PC-3 (cell line): ENCODE measurements at regions not wholly inside any gene's neighbourhood (a gene's known extent, or its start where the extent isn't known, plus 50 kb on each side); places are given as distances from the start of the nearest gene placed in this dataset.

Experiments
- ATAC-seq: fragments of 200-7000 bp; cut with Tn5 transposase; 2 replicates; pipeline ENCODE4 v1.9.1; 2020; ENCODE audit warnings: mild to moderate bottlenecking, moderate library complexity
- BruUV-seq: library from RNA; stranded (reverse); fragments of 400-500 nt; replicated peaks from 2 replicates; lab custom pipeline; 2021; lab: Mats Ljungman, UMichigan
- CTCF ChIA-PET: fragments of 300-600 bp; sonication (Branson Sonifier 250); formaldehyde crosslinking; loops from one replicate; lab custom pipeline; 2022; ENCODE audit warnings: antibody characterized with exemption; lab: Charles Lee
- POLR2A ChIA-PET: fragments of 300-600 bp; sonication (Branson Sonifier 250); formaldehyde crosslinking; loops from one replicate; lab custom pipeline; 2022; ENCODE audit warnings: antibody characterized with exemption; ENCODE audit not compliant: unreplicated experiment; lab: Charles Lee
- DNase-seq: peaks from one replicate; pipeline ENCODE4 v3.0.0-alpha.2; 2015
- H2AFZ ChIP-seq: fragments of 300-600 bp; sonication (generic); 2 replicates; pipeline ENCODE4 v1.6.0; 2016; ENCODE audit warnings: antibody characterized with exemption, low read length
- H3F3A ChIP-seq: fragments of 300-600 bp; sonication (generic); one replicate; pipeline ENCODE4 v1.6.0; 2017; ENCODE audit warnings: antibody characterized with exemption, low read length, control low read depth, mild to moderate bottlenecking; ENCODE audit not compliant: unreplicated experiment
- H3K27ac ChIP-seq: fragments of 300-600 bp; sonication (generic); 2 replicates; pipeline ENCODE4 v1.5.1; 2016; ENCODE audit warnings: mild to moderate bottlenecking, low read length
- H3K27me3 ChIP-seq: fragments of 300-600 bp; sonication (generic); 2 replicates; pipeline ENCODE4 v1.6.1; 2016; ENCODE audit warnings: low read length, mixed read lengths
- H3K36me3 ChIP-seq: fragments of 300-600 bp; sonication (generic); 2 replicates; pipeline ENCODE4 v1.6.1; 2016; ENCODE audit warnings: low read depth, mixed run types, low read length, mixed read lengths
- H3K4me1 ChIP-seq: fragments of 300-600 bp; sonication (generic); 2 replicates; pipeline ENCODE4 v1.5.1; 2016; ENCODE audit warnings: low read length; ENCODE audit not compliant: insufficient read depth
- H3K4me2 ChIP-seq: fragments of 300-600 bp; sonication (generic); 2 replicates; pipeline ENCODE4 v1.6.0; 2016; ENCODE audit warnings: low read length
- H3K4me3 ChIP-seq: fragments of 300-600 bp; sonication (generic); 2 replicates; pipeline ENCODE4 v1.5.1; 2016; ENCODE audit warnings: mild to moderate bottlenecking, low read length, mixed read lengths
- H3K79me2 ChIP-seq: fragments of 300-600 bp; sonication (generic); 2 replicates; pipeline ENCODE4 v1.6.1; 2017; ENCODE audit warnings: low read length, mixed read lengths
- H3K9ac ChIP-seq: fragments of 300-600 bp; sonication (generic); 2 replicates; pipeline ENCODE4 v1.6.0; 2016; ENCODE audit warnings: mild to moderate bottlenecking, low read length
- H3K9me2 ChIP-seq: fragments of 300-600 bp; sonication (generic); replicated peaks from 2 replicates; pipeline ENCODE4 v1.6.1; 2016; ENCODE audit warnings: mixed run types, low read length, mixed read lengths
- H3K9me3 ChIP-seq: fragments of 300-600 bp; sonication (generic); 2 replicates; pipeline ENCODE4 v1.6.1; 2016; ENCODE audit warnings: low read length, mixed read lengths
- H4K20me1 ChIP-seq: fragments of 300-600 bp; sonication (generic); 2 replicates; pipeline ENCODE4 v1.6.1; 2016; ENCODE audit warnings: low read length, mixed read lengths
- EZH2 ChIP-seq: fragments of 300-600 bp; sonication (generic); IDR thresholded peaks from one replicate; pipeline ENCODE4 v1.6.1; 2017; ENCODE audit warnings: antibody characterized with exemption, mild to moderate bottlenecking, low read length; ENCODE audit not compliant: unreplicated experiment
- EZH2phosphoT487 ChIP-seq: fragments of 300-600 bp; sonication (generic); IDR thresholded peaks from 2 replicates; pipeline ENCODE4 v1.6.1; 2018; ENCODE audit warnings: mild to moderate bottlenecking, antibody characterized with exemption, low read length, borderline replicate concordance
- intact Hi-C: fragments of 100-400 bp; cut with micrococcal nuclease; formaldehyde crosslinking; loops from 2 replicates; pipeline ENCODE4 v1.9.0; 2023
- TF ChIP-seq, protein P1 (sequence below): fragments of 300-600 bp; sonication (generic); conservative IDR thresholded peaks from 2 replicates; pipeline ENCODE4 v1.5.1; 2017; ENCODE audit warnings: antibody characterized with exemption, low read depth, mild to moderate bottlenecking, low read length

DNA sequence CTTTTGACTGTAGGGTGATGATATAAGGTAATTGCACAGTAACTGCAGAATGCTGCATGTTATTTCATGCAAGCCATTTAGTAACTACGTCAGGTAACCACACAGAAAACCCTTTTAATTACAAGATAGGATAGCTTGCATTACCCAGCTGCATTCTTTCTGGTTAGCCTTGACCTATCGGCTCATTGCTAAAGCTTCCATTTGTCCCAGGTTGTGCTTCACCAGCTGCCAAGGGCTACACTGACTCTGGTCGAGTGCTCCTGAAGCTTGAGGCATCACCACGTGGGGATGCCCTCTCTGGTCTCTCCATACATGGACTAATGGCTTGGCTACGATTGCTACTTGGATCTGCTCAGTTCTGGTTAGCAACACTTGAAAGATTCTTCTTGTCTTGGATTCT lies 81.1 kb upstream of the SLC12A2 start:
- DNase-seq (no peak), ATAC-seq (no peak)
- BruUV-seq = no TSS peak
- no peak overlapping the region for H3K4me2 ChIP-seq
- H3K9ac ChIP-seq = no peak overlapping the region
- H3K79me2 ChIP-seq = no peaks in the 10 kb centered on the region
- no peak overlapping the region for H3K4me3 ChIP-seq
- H3F3A ChIP-seq = no peaks in the 10 kb centered on the region
- ChIA-PET CTCF (interaction anchor here (0.6 kb wide), 1 partner anchor 117 kb away, joined by 3 read pairs; no protein-coding TSS in a partner anchor), POLR2A (interaction anchor here (0.6 kb wide), 1 partner anchor 128 kb away, joined by 5 read pairs; no protein-coding TSS in a partner anchor)
- no peak overlapping the region for H2AFZ ChIP-seq
- intact Hi-C loops = no loop called here
- no peaks in the 10 kb centered on the region for H3K9me2 ChIP-seq
- TF ChIP-seq EZH2 (no peak), EZH2phosphoT487 (no peak)
- TF ChIP-seq, protein P1, sequence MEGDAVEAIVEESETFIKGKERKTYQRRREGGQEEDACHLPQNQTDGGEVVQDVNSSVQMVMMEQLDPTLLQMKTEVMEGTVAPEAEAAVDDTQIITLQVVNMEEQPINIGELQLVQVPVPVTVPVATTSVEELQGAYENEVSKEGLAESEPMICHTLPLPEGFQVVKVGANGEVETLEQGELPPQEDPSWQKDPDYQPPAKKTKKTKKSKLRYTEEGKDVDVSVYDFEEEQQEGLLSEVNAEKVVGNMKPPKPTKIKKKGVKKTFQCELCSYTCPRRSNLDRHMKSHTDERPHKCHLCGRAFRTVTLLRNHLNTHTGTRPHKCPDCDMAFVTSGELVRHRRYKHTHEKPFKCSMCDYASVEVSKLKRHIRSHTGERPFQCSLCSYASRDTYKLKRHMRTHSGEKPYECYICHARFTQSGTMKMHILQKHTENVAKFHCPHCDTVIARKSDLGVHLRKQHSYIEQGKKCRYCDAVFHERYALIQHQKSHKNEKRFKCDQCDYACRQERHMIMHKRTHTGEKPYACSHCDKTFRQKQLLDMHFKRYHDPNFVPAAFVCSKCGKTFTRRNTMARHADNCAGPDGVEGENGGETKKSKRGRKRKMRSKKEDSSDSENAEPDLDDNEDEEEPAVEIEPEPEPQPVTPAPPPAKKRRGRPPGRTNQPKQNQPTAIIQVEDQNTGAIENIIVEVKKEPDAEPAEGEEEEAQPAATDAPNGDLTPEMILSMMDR = no peak
- H4K20me1 ChIP-seq = no peaks in the 10 kb centered on the region
- no peaks in the 10 kb centered on the region for H3K36me3 ChIP-seq
- no peaks in the 10 kb centered on the region for H3K9me3 ChIP-seq
- no peak overlapping the region for H3K27ac ChIP-seq
- H3K27me3 ChIP-seq = no peaks in the 10 kb centered on the region
- H3K4me1 ChIP-seq = no peaks in the 10 kb centered on the region

DNA sequence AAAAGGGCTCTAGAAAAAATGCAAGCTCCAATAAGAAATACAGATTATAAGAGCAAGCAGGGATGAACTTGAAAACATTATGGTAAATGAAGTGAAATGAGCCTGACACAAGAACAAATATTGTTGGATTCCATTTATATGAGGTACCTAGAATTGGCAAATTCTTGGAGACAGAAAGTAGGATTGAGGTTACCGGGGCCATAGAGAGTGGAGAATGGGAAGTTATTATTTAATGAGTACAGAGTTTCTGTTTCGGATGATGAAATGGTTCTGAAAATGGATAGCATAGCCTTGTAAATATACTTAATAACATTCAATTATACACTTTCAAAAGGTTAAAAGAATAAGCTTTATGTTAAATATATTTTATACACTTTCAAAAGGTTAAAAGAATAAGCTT lies 75.6 kb upstream of the SLC12A2 start:
- Histone ChIP-seq H3K79me2 (no peaks in the 10 kb centered on the region), H3K27me3 (no peaks in the 10 kb centered on the region), H3K9me3 (no peaks in the 10 kb centered on the region), H3K9me2 (no peaks in the 10 kb centered on the region), H2AFZ (no peak overlapping the region), H3K9ac (no peak overlapping the region), H3K4me1 (no peaks in the 10 kb centered on the region), H3K4me2 (no peak overlapping the region), H4K20me1 (no peaks in the 10 kb centered on the region), H3K27ac (no peak overlapping the region), H3K4me3 (no peak overlapping the region), H3K36me3 (no peaks in the 10 kb centered on the region), H3F3A (no peaks in the 10 kb centered on the region)
- POLR2A ChIA-PET = no interaction called here
- intact Hi-C loops = no loop called here
- TF ChIP-seq EZH2phosphoT487 (no peak), EZH2 (no peak)
- TF ChIP-seq, protein P1 = no peak
- CTCF ChIA-PET = no interaction called here
- no peak for ATAC-seq
- no peak for DNase-seq
- no TSS peak for BruUV-seq

DNA sequence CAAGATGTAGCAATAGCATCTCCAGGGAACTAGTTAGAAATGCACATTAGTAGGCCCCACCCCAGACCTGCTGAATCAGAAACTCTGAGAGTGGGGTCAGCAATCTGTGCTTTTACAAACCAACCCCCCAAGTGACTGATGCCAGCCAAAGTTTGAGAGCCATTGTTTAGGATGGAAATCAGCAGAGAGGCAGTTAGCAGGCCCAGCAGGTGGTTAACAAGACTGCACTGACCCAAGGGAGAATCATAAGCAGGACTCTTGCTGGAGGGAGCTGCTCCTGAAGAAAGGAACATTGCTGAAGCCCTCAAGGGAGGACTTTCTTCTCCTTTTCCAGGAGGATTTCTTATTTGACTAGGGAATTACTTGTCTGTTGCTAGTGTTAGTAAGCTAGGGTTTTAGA lies 74.2 kb upstream of the SLC12A2 start:
- H3F3A ChIP-seq = no peaks in the 10 kb centered on the region
- DNase-seq (no peak), ATAC-seq (no peak)
- no peak overlapping the region for H3K27ac ChIP-seq
- CTCF ChIA-PET = no interaction called here
- no peaks in the 10 kb centered on the region for H3K9me2 ChIP-seq
- H3K4me3 ChIP-seq = no peak overlapping the region
- no peaks in the 10 kb centered on the region for H4K20me1 ChIP-seq
- intact Hi-C loops = no loop called here
- BruUV-seq = no TSS peak
- H3K79me2 ChIP-seq = no peaks in the 10 kb centered on the region
- H3K4me1 ChIP-seq = no peaks in the 10 kb centered on the region
- POLR2A ChIA-PET = no interaction called here
- H3K4me2 ChIP-seq = no peak overlapping the region
- H3K27me3 ChIP-seq = no peaks in the 10 kb centered on the region
- TF ChIP-seq EZH2 (no peak), EZH2phosphoT487 (no peak)
- TF ChIP-seq, protein P1 = no peak
- H2AFZ ChIP-seq = no peak overlapping the region
- no peaks in the 10 kb centered on the region for H3K9me3 ChIP-seq
- H3K36me3 ChIP-seq = no peaks in the 10 kb centered on the region
- H3K9ac ChIP-seq = no peak overlapping the region
